A172 (cell line): ENCODE measurements at regions not wholly inside any gene's neighbourhood (a gene's known extent, or its start where the extent isn't known, plus 50 kb on each side); places are given as distances from the start of the nearest gene placed in this dataset.

Source experiments
- DNase-seq: peaks from one replicate; pipeline ENCODE4 v3.0.0-alpha.2; 2015; ENCODE audit warnings: low spot score

DNA sequence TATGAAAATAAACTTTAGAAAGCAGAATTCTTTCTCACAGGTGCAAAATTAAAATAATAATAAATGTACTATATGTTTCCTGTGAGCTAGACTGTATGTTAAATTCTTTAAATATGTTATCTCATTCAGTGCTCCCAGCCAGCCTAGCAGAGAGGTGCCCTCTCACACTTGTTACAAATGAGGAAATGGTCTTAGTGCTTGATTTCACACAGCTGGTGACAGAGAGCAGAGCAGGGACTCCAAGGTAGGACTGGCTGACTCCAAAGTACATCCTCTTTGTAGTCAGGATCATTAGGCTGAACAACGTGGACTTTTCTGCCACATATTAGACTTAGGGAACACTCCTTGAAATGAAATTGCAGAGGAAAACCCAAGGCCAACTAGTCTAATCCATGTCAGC lies 72.0 kb upstream of the HHIP start:
- no peak for DNase-seq

DNA sequence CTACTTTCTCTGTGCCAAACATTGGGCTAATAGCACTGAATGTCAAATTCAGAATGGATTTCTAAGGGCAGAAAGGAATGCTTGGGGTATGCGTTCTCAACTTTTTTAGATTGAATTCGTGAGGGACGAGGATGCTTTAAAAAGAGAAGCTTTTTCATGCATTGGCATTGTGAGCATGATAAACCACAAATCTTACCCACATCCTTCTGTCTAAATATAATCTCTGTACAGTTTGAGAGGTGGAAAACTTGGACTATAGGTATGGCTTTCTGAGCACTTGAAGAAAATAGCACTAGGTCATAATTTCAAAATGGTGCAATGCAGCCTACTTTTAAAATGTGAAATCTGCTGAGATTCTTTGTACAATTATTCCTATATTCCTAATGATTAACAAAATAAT lies 71.4 kb upstream of the HHIP start:
- DNase-seq = no peak

DNA sequence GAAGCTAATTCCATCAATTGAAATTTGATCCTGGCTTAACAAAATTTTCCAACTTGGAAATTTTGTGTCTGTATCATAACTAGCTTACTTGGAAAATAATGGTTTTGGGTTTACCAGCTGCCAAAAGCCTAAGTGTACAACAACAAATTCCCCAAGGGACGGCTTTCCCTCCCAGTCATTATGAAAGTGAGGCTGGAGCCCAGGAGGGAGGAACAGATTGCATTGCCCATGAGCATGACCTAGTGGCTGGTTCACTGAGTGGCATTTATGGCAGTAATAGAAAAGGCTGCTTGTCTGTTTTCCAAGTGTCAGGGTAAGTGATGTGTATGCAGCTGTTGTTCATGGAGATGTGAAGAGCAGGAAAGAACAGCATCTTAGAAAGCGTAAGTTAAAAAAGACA lies 70.8 kb upstream of the HHIP start:
- DNase-seq = no peak

DNA sequence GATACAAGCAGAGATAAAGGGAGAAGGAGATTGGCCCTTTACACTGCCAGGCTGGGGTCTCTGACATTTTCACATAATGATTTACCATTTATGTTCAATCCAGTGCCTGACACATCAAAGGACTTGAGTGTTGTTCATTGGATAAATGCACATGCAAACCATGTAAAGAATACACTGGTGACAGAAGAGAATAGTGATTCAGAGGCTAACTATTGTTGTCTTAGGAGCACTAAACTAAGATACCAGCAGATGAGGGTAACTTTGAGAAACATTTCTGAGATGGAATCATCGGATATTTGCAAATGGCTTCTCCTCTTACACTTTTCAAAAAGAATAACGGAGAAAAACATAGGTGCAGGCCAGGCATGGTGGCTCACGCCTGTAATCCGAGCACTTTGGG lies 67.3 kb upstream of the HHIP start:
- DNase-seq = peak; percentile 8

DNA sequence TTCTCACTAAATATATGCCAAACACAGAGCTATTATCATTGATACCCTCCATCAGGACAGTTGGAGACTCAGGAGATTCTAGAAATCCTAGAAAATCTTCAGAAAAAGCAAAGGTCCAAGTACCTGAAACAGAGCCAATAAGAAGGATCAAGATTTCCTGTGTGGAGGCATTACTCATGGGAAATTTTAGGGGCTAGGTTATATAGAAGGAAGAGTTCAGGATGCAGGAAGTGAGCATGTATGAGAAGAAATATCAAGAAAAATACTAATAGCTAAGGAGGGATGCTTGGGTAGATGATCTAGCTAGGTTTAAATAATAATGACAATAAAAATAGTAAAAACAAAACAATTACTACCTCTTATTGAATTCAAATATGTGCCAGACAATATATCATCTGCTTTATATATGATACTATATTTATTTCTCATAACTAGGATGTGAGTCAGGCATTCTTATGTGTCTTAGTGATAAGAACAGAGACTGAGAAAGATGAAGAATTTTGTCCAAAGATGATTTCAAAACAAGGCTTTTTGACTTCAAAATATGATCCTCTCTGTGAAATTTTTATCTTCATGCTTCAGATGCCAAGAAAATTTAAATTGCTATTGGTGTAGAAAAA lies 66.4 kb upstream of the HHIP start:
- peak; percentile 70 for DNase-seq

DNA sequence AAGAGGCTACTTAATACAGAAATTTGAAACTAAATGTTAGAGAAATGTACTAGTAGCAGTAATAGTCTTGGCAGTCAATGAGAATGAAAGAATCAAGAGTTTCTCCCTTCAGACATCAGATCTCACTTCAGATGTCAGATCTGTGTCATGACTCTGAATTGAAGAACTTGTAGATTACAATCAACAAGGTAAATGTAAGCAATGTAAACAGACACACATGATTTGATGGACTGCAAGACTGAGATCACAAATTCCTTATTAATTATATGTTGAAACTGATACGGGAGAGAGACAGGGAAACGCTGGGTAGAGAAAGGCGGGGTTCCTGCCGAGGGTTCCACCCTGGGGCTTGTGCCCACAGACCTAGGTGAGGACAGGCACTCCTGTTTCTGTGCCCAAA lies 65.5 kb upstream of the HHIP start:
- no peak for DNase-seq

DNA sequence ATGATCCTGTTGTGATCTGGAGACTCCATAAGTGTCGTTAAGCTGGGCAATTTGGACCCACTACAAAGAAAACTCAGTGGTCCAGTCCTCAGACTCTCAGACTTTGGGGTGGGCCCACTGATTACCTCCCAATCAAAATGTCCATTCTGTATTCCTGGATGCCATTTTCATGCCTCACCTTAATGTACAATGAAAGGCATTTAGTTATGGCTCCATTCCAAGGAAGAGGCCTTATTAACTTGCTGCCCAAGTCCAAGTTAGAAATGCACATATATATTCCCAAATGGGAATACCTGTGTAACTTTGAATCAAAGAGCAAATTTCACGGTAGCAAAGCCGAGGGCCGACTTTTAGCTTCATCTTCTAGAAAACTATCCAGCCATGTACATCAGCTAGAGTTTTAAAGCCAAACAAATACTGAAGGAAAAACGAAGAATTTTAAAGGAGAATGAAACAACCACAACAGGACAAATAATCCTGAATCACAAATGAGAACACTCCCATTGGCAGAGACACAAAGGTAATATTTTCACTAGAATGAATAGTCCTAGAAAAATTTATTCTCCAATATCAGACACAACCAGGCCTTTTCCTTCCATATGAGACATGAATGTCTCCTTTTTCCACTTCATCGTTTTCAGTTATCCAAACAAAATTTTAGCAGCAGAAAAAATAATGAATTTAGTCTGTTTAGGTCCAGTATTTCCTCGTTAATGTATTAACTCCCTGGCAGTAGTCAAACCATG lies 63.7 kb upstream of the HHIP start:
- peak; percentile 47 for DNase-seq

DNA sequence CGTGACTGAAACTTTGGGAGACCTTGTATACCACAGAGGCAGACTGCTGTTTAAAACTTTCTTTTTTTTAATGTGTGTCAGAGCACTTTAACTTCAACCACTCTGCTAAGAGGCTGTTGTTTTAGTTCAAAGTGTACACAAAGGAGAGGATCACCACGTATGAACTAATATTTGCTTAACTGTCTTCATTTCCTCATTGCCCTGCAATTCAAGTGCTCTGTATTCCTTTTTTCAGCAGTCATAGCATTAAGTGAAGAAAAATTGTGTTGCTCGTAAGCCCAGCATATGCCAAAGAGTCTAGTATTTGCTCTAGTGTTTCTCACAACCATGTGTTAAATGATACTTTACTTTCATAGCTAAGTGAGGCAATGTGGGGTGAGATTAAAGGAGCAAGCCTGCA lies 63.0 kb upstream of the HHIP start:
- no peak for DNase-seq

DNA sequence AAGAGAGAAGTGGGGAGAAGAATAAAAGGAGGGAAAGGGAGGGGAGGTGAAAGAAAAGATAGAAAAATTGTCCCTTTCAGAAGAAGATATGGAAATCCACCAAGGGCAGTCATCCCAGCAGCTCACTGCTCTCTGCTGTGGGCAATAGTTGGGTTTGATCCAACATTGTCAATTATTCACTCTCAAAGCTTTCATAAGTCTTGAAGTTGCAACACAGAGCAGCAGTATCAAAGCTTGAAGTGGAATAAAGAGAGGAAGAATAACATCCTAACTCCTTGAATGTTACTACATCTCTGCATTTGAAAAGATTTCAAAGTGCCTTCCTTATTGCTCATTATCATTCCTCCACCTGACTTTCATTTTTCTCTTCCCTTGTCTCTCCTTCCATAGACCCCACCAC lies 62.3 kb upstream of the HHIP start:
- DNase-seq = no peak

DNA sequence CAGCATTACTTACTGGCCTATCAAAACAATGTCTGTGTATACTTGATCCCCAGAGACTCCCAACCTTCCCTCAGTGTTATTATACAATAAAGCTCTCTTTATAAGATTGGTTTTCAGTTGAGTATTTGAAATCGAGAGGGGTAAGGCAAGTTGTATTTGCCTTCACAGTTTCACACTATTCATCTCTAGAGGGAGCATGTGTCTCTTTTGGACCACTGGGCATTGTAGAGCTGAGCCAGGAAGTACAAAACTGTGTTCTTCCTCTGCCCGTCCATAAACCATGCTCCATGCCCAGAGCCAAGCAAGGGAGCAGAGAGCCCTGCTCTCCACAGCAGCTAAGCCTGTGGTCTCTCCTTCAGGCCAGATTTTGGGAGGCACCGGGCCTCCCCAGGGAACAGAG lies 61.5 kb upstream of the HHIP start:
- no peak for DNase-seq

DNA sequence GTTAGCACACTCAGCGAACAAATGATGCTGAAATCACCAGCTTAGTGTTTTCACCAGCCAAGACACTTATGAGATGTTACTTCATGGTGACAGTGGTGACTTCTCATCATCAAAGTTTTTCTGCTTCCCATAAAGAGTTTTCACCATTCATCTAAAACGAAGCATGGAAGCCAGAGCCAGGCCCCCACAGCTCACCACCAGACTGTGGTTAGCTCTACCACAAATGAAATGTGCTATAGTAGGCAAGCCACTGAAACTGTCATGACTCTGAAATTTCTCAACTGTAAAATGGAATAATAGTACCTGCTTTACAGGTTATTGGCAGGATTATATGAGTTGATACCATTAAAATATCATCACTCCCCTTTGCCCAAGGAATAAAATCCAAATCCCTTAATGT lies 56.4 kb upstream of the HHIP start:
- no peak for DNase-seq

DNA sequence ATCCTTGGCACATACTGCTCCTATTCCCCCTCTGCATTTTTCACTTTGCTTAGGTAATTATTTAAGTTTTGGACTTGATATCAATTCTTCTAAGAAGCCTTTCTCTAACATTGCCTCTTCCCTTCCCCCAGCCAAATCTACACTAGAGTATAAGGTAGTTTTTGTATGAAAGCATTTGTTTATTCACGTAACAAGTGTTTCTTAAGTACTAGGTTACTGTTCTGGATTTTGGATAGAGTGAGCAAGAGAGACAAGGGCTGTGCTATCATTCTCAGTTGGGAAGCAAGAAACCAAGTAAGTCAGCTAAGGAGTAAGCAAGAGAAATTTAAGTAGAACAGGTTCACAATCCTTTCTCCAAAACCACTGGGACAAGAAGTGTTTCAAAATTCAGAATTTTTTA lies 55.9 kb upstream of the HHIP start:
- no peak for DNase-seq

DNA sequence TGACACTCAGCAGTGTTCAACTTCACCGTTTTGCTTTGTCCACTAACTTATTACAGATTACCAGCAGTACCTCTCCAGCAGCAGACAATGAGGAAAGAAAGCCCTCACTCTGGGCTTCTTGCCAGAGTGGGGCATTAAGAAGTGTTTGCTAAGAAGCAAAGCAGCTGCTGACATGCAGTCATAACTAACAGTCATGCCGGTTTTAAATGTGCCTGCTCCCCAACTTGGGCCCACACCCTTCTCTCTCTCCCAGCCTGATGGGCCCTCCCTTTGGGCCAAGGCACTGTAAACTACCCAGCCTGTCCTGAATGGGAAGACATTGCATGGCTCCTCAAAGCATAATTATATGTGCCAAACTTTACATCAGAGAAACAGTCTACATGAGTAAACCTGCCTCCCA lies 54.6 kb upstream of the HHIP start:
- DNase-seq = peak; percentile 67

DNA sequence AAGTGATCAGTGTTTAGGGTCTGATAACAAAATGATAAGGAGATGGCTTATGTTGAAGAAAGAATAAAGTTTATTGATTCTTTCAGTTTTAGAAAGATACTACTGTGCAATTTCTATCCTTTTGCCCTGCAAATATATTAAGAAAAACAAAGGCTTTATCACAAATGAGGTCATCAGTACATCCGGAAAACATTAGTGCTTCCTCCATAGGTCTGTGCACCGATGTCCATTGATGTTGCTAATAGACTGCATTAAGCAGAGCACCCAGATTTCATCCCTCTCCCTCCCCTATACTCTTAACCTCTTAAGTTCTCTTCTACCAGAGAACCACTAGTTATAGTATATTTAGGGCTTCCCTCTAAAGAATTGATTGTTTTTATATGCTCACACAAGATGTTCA lies 53.7 kb upstream of the HHIP start:
- DNase-seq = no peak

DNA sequence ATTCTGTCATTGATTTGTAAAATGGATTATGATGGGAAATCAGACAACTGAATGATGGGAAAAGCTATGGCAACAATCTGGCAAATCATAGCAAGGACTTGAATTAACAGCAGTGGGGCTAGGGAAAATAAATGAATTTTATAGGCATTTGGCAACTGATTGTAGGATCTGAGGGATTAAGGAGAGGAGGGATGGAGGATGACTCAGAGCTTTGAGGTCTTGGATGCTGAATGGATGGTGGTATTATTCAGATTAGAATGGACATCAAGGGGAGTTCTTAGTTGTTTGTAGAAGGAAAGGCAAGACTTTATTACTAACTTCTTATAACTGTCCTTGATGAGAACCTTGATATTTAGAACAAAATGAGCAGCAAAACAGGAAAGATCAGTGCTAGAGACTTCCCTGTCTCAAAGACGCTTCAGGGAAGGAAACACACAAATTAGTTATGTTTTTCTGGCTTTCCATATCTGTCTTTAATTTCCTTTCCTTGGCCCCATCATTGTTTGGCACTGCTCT lies 51.4 kb upstream of the HHIP start:
- peak; percentile 41 for DNase-seq

DNA sequence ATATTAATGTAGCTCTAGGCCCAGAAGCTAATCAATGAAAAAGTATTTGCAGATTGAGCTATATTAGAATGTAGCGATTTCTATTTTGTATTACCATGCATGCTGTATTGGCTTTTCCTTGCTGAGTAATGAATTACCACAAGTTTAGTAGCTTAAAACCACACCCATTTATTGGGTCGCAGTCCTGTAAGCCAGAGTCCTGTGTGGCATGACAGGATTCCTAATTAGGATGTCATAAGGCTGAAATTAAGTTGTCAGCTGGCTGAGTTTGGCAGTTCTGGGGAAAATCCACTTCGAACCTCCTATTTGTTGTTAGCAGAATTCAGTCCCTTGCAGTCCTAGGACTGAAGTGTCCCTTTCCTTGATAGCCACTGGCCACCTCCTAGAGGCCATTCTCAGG lies 50.3 kb upstream of the HHIP start:
- DNase-seq = no peak
